Keratinocyte (primary cell): ENCODE measurements at regions not wholly inside any gene's neighbourhood (a gene's known extent, or its start where the extent isn't known, plus 50 kb on each side); places are given as distances from the start of the nearest gene placed in this dataset.

Source experiments
- DNase-seq: peaks from one replicate; pipeline ENCODE4 v3.0.0-alpha.2; 2011; ENCODE audit warnings: low read depth, missing footprints, low spot score
- FAIRE-seq: peaks from 2 replicates; lab custom pipeline; 2011; peaks lifted over from hg19 to GRCh38; lab: Jason Lieb, UNC
- H2AFZ ChIP-seq: 2 replicates; pipeline ENCODE4 v1.6.0; 2012; ENCODE audit warnings: low read length, control low read depth, inconsistent platforms; ENCODE audit not compliant: control insufficient read depth
- H3K27ac ChIP-seq: 2 replicates; pipeline ENCODE4 v1.5.1; 2011; ENCODE audit warnings: low read length; ENCODE audit not compliant: control insufficient read depth, insufficient read depth
- H3K27me3 ChIP-seq: 3 replicates; pipeline ENCODE4 v1.6.0; 2011; ENCODE audit warnings: low read length; ENCODE audit not compliant: control insufficient read depth, insufficient read depth; ENCODE audit errors: extremely low read depth
- H3K36me3 ChIP-seq, 2 experiments: 2 replicates in 1 of 2; 3 replicates in 1 of 2; pipeline ENCODE4 v1.5.1; 2011; ENCODE audit warnings: low read length in 2 of 2, mild to moderate bottlenecking in 1 of 2; ENCODE audit not compliant: control insufficient read depth in 2 of 2, insufficient read depth in 2 of 2; ENCODE audit errors: extremely low read depth in 1 of 2
- H3K4me1 ChIP-seq: 3 replicates; pipeline ENCODE4 v1.5.1; 2011; ENCODE audit warnings: low read length; ENCODE audit not compliant: control insufficient read depth, insufficient read depth; ENCODE audit errors: extremely low read depth
- H3K4me2 ChIP-seq: 3 replicates; pipeline ENCODE4 v1.6.0; 2011; ENCODE audit warnings: low read depth, low read length; ENCODE audit not compliant: control insufficient read depth, insufficient read depth; ENCODE audit errors: extremely low read depth
- H3K4me3 ChIP-seq, 3 experiments: fragments of 200-600 bp in 1 of 3; sonication (generic) in 1 of 3; 2 replicates in 2 of 3; 3 replicates in 1 of 3; pipeline ENCODE4 v1.5.1; 2011 to 2016; ENCODE audit warnings: low read length in 3 of 3, mild to moderate bottlenecking in 3 of 3, control low read depth in 2 of 3, inconsistent platforms in 1 of 3, low read depth in 1 of 3, mixed read lengths in 1 of 3, mixed run types in 1 of 3, moderate library complexity in 1 of 3; ENCODE audit not compliant: control insufficient read depth in 2 of 3, insufficient read depth in 2 of 3; ENCODE audit errors: extremely low read depth in 1 of 3
- H3K79me2 ChIP-seq: 2 replicates; pipeline ENCODE4 v1.6.0; 2012; ENCODE audit warnings: low read length; ENCODE audit not compliant: control insufficient read depth, insufficient read depth
- H3K9ac ChIP-seq: 3 replicates; pipeline ENCODE4 v1.6.0; 2011; ENCODE audit warnings: low read length; ENCODE audit not compliant: control insufficient read depth, insufficient read depth; ENCODE audit errors: extremely low read depth
- H3K9me1 ChIP-seq: 3 replicates; pipeline ENCODE4 v1.6.0; 2011; ENCODE audit warnings: low read length; ENCODE audit not compliant: control insufficient read depth, insufficient read depth; ENCODE audit errors: extremely low read depth
- H3K9me3 ChIP-seq: 2 replicates; pipeline ENCODE4 v1.5.1; 2012; ENCODE audit warnings: low read depth, low read length; ENCODE audit not compliant: control insufficient read depth
- H4K20me1 ChIP-seq: 3 replicates; pipeline ENCODE4 v1.6.0; 2011; ENCODE audit warnings: low read length; ENCODE audit not compliant: control insufficient read depth, insufficient read depth; ENCODE audit errors: extremely low read depth
- EZH2 ChIP-seq: IDR thresholded peaks from one replicate; pipeline ENCODE4 v1.6.1; 2012; ENCODE audit warnings: inconsistent platforms, mild to moderate bottlenecking, low read length, moderate library complexity
- dilution Hi-C: fragments of 300-500 bp; cut with MboI; formaldehyde crosslinking; loops from one replicate; pipeline ENCODE4 v1.7.0; 2020; ENCODE audit warnings: low sequenced_read_pairs; ENCODE audit not compliant: extremely low pct_ligation_motif_present
- TF ChIP-seq, protein P1 (sequence below), 3 experiments: IDR thresholded peaks in 1 of 3; conservative IDR thresholded peaks in 1 of 3; optimal IDR thresholded peaks in 1 of 3; 2 replicates in 2 of 3; 3 replicates in 1 of 3; pipeline versions ENCODE3 to v1.5.1; 2011; ENCODE audit warnings: low read length in 3 of 3, mild to moderate bottlenecking in 3 of 3, moderate library complexity in 2 of 3, control low read depth in 1 of 3, inconsistent platforms in 1 of 3; ENCODE audit not compliant: insufficient read depth in 2 of 3; ENCODE audit errors: extremely low read depth in 1 of 3

DNA sequence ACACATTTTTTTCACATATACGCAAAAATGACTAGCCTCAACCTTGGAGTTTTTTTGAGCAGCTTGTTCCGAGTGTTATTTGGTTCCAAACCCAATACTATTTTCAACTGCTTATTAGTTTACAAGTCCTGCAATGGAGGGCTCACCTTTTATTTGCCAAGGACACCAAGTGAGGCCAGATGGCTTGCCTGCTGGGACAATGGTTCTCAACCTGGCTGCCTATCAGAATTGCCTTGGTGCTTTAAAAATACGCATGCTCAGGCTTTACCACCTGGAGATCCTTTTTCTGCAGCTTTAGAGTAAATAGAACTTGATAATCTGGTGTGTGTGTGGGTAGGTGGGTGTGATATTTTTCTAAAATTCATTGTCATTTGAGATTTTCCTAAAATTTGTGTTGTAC, 276.8 kb downstream of the MTERF1 start:
- no peak overlapping the region for H3K4me2 ChIP-seq
- H3K4me3 ChIP-seq = no peak overlapping the region
- H2AFZ ChIP-seq = no peak overlapping the region
- H3K9me3 ChIP-seq = no peaks in the 10 kb centered on the region
- H3K36me3 ChIP-seq = no peaks in the 10 kb centered on the region
- H3K27me3 ChIP-seq = no peaks in the 10 kb centered on the region
- no peak overlapping the region for H3K27ac ChIP-seq
- no peak overlapping the region for H3K9ac ChIP-seq
- TF ChIP-seq EZH2 = no peak
- TF ChIP-seq, protein P1, sequence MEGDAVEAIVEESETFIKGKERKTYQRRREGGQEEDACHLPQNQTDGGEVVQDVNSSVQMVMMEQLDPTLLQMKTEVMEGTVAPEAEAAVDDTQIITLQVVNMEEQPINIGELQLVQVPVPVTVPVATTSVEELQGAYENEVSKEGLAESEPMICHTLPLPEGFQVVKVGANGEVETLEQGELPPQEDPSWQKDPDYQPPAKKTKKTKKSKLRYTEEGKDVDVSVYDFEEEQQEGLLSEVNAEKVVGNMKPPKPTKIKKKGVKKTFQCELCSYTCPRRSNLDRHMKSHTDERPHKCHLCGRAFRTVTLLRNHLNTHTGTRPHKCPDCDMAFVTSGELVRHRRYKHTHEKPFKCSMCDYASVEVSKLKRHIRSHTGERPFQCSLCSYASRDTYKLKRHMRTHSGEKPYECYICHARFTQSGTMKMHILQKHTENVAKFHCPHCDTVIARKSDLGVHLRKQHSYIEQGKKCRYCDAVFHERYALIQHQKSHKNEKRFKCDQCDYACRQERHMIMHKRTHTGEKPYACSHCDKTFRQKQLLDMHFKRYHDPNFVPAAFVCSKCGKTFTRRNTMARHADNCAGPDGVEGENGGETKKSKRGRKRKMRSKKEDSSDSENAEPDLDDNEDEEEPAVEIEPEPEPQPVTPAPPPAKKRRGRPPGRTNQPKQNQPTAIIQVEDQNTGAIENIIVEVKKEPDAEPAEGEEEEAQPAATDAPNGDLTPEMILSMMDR (optimal IDR thresholded peaks at IDR 0.05 in 1 of 3, IDR thresholded peaks at IDR 0.05 in 1 of 3, conservative IDR thresholded peaks at IDR 0.05 in 1 of 3; ENCODE audit: extremely low read depth in 1 of 3, insufficient read depth in 2 of 3, low read length in 3 of 3) = no peak
- DNase-seq = no peak
- no peak for FAIRE-seq
- H3K79me2 ChIP-seq = no peaks in the 10 kb centered on the region
- H3K9me1 ChIP-seq = no peaks in the 10 kb centered on the region
- dilution Hi-C loops = no loop called here
- H3K4me1 ChIP-seq = no peaks in the 10 kb centered on the region
- H4K20me1 ChIP-seq = no peaks in the 10 kb centered on the region

DNA sequence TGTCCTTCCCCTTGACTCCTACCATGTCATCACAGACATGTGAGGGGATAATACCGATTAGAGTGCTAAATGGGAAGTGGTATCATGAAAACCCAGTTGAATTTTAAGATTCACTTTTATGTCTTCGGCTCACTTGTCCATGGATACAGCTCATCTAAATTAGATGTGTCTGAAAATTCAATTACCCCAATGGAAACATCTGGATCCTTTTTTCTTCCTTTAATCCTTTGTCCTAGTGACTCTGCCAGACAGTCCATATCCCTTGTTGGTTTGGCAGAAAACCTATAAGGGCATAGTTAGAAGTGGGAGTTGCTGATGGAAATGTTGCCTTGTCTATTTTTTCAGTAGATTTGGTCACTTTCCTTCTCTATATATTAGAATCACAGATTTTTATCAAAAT, 271.9 kb downstream of the MTERF1 start:
- Histone ChIP-seq H3K9me3 (no peaks in the 10 kb centered on the region), H3K4me1 (no peaks in the 10 kb centered on the region), H3K9me1 (no peaks in the 10 kb centered on the region), H3K4me2 (no peak overlapping the region), H2AFZ (no peak overlapping the region), H4K20me1 (no peaks in the 10 kb centered on the region), H3K4me3 (no peak overlapping the region), H3K27me3 (no peaks in the 10 kb centered on the region), H3K9ac (no peak overlapping the region), H3K27ac (no peak overlapping the region), H3K79me2 (no peaks in the 10 kb centered on the region), H3K36me3 (no peaks in the 10 kb centered on the region)
- no peak for DNase-seq
- TF ChIP-seq, protein P1 (optimal IDR thresholded peaks at IDR 0.05 in 1 of 3, IDR thresholded peaks at IDR 0.05 in 1 of 3, conservative IDR thresholded peaks at IDR 0.05 in 1 of 3; ENCODE audit: extremely low read depth in 1 of 3, insufficient read depth in 2 of 3, low read length in 3 of 3) = no peak
- TF ChIP-seq EZH2 = no peak
- no peak for FAIRE-seq
- dilution Hi-C loops = no loop called here
